Tibial nerve (tissue), 4 donors: ENCODE measurements at regions not wholly inside any gene's neighbourhood (a gene's known extent, or its start where the extent isn't known, plus 50 kb on each side); places are given as distances from the start of the nearest gene placed in this dataset.

Experiments
- DNase-seq, 2 donors: peaks; one replicate each; pipeline ENCODE4 v3.0.0-alpha.2; 2019; ENCODE audit warnings: low spot score in 2 of 2
- H3K27ac ChIP-seq, 4 donors: fragments of 200-600 bp; sonication (generic) in 3 of 4; one replicate each; pipeline ENCODE4 v1.5.1; 2017 to 2019; ENCODE audit warnings: mild to moderate bottlenecking in 1 of 4
- H3K27me3 ChIP-seq, 2 donors: fragments of 200-600 bp; sonication (generic) in 1 of 2; one replicate each; pipeline versions ENCODE4 v1.5.1 to v1.6.0; 2017 to 2019
- H3K36me3 ChIP-seq, 3 donors: fragments of 200-600 bp; sonication (generic); one replicate each; pipeline ENCODE4 v1.5.1; 2018 to 2019
- H3K4me1 ChIP-seq, 4 donors: fragments of 200-600 bp; sonication (generic) in 3 of 4; one replicate each; pipeline ENCODE4 v1.5.1; 2017 to 2019
- H3K4me3 ChIP-seq, 4 donors: fragments of 200-600 bp; sonication (generic) in 3 of 4; one replicate each; pipeline ENCODE4 v1.5.1; 2017 to 2019; ENCODE audit warnings: mild to moderate bottlenecking in 1 of 4, moderate library complexity in 1 of 4
- H3K9me3 ChIP-seq, 4 donors: fragments of 200-600 bp; sonication (generic) in 3 of 4; one replicate each; pipeline ENCODE4 v1.5.1; 2017 to 2019
- CTCF ChIP-seq, 5 experiments: fragments of 200-600 bp in 3 of 5; fragments of 450-650 bp in 2 of 5; sonication (generic) in 3 of 5; IDR thresholded peaks; one replicate each; pipeline ENCODE4 v1.5.1; 2016 to 2019; ENCODE audit warnings: antibody characterized with exemption in 5 of 5, mild to moderate bottlenecking in 3 of 5, moderate library complexity in 2 of 5
- EP300 ChIP-seq, 2 donors: sonication (generic); formaldehyde crosslinking; IDR thresholded peaks; one replicate each; pipeline ENCODE4 v1.6.1; 2017; ENCODE audit warnings: antibody characterized with exemption in 2 of 2, mild to moderate bottlenecking in 1 of 2
- POLR2A ChIP-seq, 2 donors: fragments of 450-650 bp; IDR thresholded peaks; one replicate each; pipeline ENCODE4 v1.6.1; 2017; ENCODE audit warnings: antibody characterized with exemption in 2 of 2, mild to moderate bottlenecking in 2 of 2, moderate library complexity in 2 of 2
- WGBS, 2 donors: methylation state at CpG; one replicate each; pipeline ENCODE4 v1.1.5; 2018; 5-methylcytosine and 5-hydroxymethylcytosine counted together

GRCh38 chr6:6969761-6970223 lies 138.0 kb upstream of the RREB1 start:
- no peaks in the 10 kb centered on the region for H3K27me3 ChIP-seq
- DNase-seq: no peak
- no peaks in the 10 kb centered on the region for H3K4me1 ChIP-seq
- H3K27ac ChIP-seq: no peak overlapping the region
- no peak overlapping the region for H3K4me3 ChIP-seq
- H3K36me3 ChIP-seq: no peaks in the 10 kb centered on the region
- TF ChIP-seq EP300 (IDR thresholded peaks at IDR 0.05) (no peak), POLR2A (IDR thresholded peaks at IDR 0.05) (no peak), CTCF (IDR thresholded peaks at IDR 0.05) (no peak)
- no peaks in the 10 kb centered on the region for H3K9me3 ChIP-seq
- 78 to 83% methylated on average over 7 to 10 of the region's 10 CpGs for WGBS, 2 donors

GRCh38 chr6:6970851-6971250 lies 136.9 kb upstream of the RREB1 start:
- no peaks in the 10 kb centered on the region for H3K9me3 ChIP-seq
- no peak for DNase-seq
- no peaks in the 10 kb centered on the region for H3K27me3 ChIP-seq
- H3K4me3 ChIP-seq: no peak overlapping the region
- TF ChIP-seq EP300 (IDR thresholded peaks at IDR 0.05) (no peak), CTCF (IDR thresholded peaks at IDR 0.05) (no peak), POLR2A (IDR thresholded peaks at IDR 0.05) (no peak)
- no peaks in the 10 kb centered on the region for H3K4me1 ChIP-seq
- 93 to 94% methylated on average over 16 of the region's 16 CpGs for WGBS, 2 donors
- no peaks in the 10 kb centered on the region for H3K36me3 ChIP-seq
- no peak overlapping the region for H3K27ac ChIP-seq

GRCh38 chr6:6971369-6971768 lies 136.4 kb upstream of the RREB1 start:
- Histone ChIP-seq H3K27ac (no peak overlapping the region), H3K27me3 (no peaks in the 10 kb centered on the region), H3K9me3 (no peaks in the 10 kb centered on the region), H3K36me3 (no peaks in the 10 kb centered on the region), H3K4me1 (no peaks in the 10 kb centered on the region), H3K4me3 (no peak overlapping the region)
- no peak for TF ChIP-seq EP300 (IDR thresholded peaks at IDR 0.05)
- no peak for TF ChIP-seq POLR2A (IDR thresholded peaks at IDR 0.05)
- no peak for TF ChIP-seq CTCF (IDR thresholded peaks at IDR 0.05)
- 84 to 88% methylated on average over 11 of the region's 11 CpGs for WGBS, 2 donors
- DNase-seq: no peak

- WGBS, 2 donors: 53 to 58% methylated on average over 2 of the region's 2 CpGs
- H3K9me3 ChIP-seq: no peaks in the 10 kb centered on the region
- H3K27me3 ChIP-seq: no peaks in the 10 kb centered on the region
- H3K4me1 ChIP-seq: no peaks in the 10 kb centered on the region
- no peak overlapping the region for H3K27ac ChIP-seq
- DNase-seq: no peak
- H3K36me3 ChIP-seq: no peaks in the 10 kb centered on the region
- no peak overlapping the region for H3K4me3 ChIP-seq
- TF ChIP-seq POLR2A (IDR thresholded peaks at IDR 0.05) (no peak), EP300 (IDR thresholded peaks at IDR 0.05) (no peak), CTCF (IDR thresholded peaks at IDR 0.05) (no peak)
Measured at GRCh38 chr6:6972456-6972855, 135.3 kb upstream of the RREB1 start.

GRCh38 chr6:6973721-6974120 lies 134.0 kb upstream of the RREB1 start:
- Histone ChIP-seq H3K27me3 (no peaks in the 10 kb centered on the region), H3K27ac (no peak overlapping the region), H3K9me3 (no peaks in the 10 kb centered on the region), H3K4me1 (no peaks in the 10 kb centered on the region), H3K4me3 (no peak overlapping the region), H3K36me3 (no peaks in the 10 kb centered on the region)
- no peak for DNase-seq
- 81 to 88% methylated on average over 6 of the region's 6 CpGs for WGBS, 2 donors
- TF ChIP-seq POLR2A (IDR thresholded peaks at IDR 0.05): no peak
- no peak for TF ChIP-seq CTCF (IDR thresholded peaks at IDR 0.05)
- no peak for TF ChIP-seq EP300 (IDR thresholded peaks at IDR 0.05)
